ENCODE measurements at regions not wholly inside any gene's neighbourhood (a gene's known extent, or its start where the extent isn't known, plus 50 kb on each side); places are given as distances from the start of the nearest gene placed in this dataset.

DNA sequence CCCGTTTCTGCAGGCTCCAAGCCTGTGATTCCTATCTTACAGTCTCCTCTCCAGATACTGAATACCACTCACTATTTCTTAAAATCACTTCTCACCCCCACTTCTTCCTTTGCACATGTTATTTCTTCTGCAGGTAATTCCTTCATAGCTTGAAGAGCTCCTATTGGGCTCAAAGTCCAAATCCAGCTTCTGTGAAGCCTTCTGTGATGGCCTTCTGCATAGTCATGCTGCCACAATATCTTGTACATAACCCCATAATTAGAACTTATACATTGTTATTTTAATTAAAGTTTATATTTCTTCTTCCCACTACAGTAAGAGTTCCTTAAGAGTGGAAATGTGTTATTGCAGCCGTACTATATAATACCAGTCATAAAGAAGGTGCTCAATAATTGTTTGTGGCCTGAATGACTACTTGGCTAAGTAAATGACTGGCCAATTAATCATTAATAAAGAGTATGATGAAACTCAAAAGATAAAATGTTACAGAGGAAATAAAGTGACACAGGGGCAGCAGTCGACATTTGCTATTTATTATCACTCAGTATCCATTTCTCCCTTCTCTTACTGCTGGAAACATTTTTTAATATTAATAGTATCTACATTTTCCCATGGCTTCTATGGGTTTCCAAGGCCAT lies 886.6 kb downstream of the TTLL7 start:
- no peak for DNase-seq (ENCODE audit: low read depth in 4 of 4, low spot score in 2 of 4)

DNA sequence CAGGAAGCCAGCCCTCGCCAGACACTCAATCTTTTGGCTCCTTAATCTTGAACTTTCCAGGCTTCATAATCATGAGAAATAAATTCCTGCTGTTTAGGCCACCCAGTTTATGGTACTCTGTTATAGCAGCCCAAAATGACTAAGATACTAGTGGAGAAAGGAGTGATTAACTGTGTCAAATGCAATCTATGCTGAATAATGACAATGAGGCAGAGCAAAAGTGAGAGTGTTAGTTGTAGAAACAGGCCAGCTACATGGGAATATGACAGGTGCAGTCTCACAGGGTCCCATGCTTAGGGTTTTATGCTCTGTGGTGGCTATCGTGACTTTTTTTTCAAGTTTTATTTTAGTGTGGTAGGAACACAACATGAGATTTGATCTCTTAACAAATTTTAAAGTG lies 888.8 kb downstream of the TTLL7 start:
- no peak for DNase-seq (ENCODE audit: low read depth in 4 of 4, low spot score in 2 of 4)

DNA sequence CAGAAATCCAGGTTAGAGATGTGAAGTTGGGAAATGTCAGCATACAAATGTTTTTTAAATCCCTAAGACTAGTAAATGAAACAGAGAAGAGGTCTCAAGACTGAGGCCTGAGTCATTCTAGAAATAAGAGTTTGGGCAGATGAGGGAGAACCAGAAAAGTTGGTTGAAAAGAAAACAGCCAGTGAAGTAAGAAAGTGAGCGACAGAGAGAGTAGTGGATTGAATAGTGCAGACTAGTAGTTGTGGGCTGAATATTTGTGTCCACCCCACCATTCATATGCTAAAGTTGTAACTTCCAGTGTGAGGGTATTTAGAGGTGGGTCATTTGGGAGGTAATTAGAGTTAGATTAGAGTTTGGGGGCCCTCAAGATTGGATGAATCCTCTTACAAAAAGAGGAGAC lies 889.2 kb downstream of the TTLL7 start:
- DNase-seq (ENCODE audit: low read depth in 4 of 4, low spot score in 2 of 4) = no peak

DNA sequence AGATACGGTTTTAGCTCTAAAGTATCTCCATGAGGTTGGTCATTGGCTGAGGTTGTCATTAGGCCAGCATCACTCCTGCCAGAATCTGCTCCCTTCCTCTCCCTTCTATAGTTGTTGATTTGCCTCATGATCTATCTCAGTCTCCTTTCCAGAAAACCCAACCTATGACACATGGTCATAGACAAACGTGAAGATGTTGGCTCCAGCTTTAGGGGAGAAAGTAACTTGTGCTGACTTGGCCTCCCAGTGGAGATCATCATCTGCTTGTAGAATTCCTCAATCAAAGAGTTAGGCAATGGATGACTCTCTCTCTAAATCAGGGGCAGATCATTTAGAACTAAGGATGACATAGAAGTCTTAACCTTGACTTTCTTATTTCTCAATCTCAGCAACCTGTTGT lies 894.4 kb downstream of the TTLL7 start:
- DNase-seq (ENCODE audit: low read depth in 4 of 4, low spot score in 2 of 4) = no peak

DNA sequence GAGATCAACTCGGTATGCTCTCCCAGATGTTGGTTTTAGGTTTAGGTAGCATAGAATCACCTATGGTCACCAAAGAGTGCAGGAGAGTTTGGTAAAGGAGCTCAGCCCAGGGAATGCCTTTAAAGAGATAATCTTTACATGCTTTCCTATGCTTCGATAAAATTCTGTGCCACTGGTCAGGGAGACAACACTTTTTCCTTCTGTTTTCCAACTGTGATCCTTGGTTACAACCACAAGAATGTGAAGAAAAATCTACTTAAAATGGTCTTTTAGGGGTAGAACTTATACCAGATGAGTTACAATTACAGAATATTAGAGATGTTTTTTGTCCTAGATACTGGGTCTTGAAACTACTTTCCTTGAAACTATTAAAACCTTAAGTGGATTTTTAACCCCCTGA lies 895.6 kb downstream of the TTLL7 start:
- no peak for DNase-seq (ENCODE audit: low read depth in 4 of 4, low spot score in 2 of 4)

DNA sequence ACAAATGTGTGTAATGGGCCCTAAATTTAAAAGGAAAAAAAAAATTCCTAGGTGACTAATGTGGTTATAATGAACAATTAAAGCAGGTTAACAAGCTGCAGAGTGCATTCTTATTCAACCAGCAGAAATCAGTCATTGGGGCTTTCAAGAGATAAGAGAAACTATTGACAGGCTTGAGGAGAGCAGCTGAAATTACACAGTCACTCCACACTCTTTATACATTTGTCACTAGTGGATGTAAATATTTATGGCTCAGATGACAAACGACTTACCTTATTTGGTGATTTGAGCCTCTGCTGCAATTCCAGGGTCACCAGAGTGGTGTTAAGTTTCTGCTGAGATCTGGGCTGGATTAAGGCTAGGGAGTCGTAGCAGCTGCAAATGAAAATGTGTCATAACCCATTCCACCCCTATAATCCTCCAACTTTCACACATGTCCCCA lies 896.3 kb downstream of the TTLL7 start:
- no peak for DNase-seq (ENCODE audit: low read depth in 4 of 4, low spot score in 2 of 4)

DNA sequence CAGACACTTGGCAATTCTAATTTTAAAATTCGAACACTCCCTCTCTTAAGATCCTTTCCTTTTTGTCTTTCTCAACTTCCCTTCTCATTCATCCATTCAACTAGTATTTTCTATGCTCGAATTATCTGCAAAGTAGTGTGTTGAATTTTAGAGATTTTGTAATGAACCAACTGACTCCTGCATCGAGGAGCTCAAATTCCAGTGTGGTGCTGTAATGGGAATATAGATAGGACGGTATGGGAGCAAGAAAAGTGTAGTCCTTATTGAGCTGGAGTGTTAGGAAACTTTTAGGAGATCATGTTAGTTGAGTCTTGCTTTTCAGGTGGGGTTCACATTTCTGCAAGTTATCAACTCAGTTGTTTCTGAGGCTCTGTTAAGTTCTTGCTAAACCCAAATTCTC lies 897.5 kb downstream of the TTLL7 start:
- no peak for DNase-seq (ENCODE audit: low read depth in 4 of 4, low spot score in 2 of 4)

DNA sequence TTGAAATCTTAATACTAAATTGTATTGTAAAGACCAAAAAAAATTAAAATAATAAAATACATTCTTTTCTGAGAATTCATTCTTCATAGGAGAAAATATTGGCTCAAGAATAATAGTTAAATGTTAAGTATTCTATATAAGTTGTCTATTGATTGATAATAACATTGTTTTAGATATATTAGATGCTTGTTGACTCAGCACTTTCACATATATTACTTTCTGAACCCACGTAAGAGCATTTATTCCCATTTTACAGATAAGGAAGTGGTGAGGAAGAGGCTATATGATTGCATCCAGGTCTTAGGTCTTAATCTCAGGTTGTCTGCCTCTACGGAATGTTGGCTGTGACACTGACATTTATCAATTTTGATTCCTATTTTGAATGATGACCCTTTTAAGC lies 898.8 kb downstream of the TTLL7 start:
- DNase-seq (ENCODE audit: low read depth in 4 of 4, low spot score in 2 of 4) = no peak

DNA sequence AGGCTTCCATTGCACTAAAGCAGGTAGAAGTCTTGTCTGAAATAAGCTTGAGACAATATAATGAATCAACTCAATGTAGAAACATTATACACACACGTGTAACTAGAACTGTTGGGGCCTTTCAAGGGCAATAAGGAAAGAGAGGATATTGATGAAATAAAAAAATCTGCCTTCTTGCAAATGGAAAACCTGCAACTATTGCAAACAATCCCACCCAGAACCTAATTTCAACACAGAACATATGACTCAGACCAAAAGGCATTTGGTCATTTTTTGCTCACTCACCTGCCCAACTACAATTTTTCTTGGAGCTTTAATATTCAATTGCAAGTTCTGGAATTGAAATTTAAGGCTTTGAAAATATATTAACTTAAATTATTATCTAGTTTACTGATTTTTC lies 900.1 kb downstream of the TTLL7 start:
- DNase-seq (ENCODE audit: low read depth in 4 of 4, low spot score in 2 of 4) = no peak

DNA sequence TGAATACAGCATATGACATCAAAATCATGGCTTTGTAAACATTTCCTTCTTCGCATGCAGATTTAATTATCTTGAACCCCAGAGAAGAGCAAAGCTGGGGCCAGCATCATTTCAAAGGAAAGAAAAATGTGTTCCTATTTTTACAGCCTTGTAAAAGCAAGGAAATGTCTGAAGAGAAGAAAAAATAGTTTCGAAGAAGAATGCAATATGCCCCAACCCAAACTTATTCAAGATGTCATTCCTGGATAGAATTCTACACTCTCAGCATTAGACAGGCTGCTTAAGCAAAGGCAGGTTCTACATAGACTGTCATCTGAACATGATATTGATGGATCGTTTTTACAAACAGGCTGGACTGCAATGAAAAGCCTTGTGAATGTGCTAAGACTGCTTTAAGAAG lies 900.8 kb downstream of the TTLL7 start:
- no peak for DNase-seq (ENCODE audit: low read depth in 4 of 4, low spot score in 2 of 4)

DNA sequence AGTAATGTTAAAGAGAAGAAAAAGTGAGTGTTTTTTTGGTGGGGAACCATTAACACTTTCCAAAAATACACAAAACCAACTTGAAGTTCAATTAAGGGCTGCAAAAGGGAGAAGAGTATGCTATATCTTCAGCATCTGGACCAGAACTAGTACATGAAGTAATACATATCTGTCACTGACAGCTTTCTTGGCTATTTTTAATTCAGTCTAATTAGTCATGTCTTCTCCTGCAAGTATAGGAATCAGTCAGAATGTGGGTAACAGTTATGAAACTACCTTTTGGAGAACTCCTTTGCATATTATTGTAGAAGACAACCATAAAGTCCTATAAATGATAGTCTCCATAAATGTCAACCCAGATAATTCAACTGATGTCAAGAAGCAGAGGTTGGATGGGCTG lies 901.2 kb downstream of the TTLL7 start:
- no peak for DNase-seq (ENCODE audit: low read depth in 4 of 4, low spot score in 2 of 4)

DNA sequence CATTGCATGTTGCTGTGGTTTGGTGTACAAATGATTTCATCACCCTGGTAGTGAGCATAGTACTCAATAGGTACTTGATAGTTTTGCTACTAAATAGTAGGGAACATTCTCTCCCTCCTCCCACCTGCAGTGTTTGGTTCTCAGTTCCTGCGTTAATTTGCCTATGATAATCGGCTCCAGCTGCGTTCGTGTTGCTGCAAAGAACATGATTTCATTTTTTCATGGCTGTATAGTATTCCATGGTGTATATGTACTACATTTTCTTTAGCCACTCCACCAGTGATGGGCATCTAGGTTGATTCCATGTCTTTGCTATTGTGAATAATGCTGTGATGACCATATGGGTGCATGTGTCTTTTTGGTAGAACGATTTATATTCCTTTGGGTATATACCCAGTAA lies 903.4 kb downstream of the TTLL7 start:
- no peak for DNase-seq (ENCODE audit: low read depth in 4 of 4, low spot score in 2 of 4)

DNA sequence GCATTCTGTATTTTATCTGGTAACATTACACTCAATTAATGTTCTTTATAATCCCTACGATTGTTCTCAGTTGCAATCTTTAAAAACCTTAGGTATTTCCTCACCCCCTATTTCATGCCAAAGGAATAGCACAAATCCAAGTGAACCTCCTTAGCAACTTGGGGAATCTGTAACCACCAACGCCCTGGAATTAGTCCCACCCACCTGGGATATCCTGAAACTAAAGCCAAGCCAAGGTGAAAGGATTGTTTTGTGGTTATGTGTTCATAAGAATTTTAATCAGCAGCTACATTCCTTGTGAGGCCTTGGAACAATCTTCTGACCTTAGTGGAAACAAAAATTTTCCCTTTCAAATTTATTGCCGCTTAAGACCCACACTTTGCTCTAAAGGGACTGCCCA lies 908.7 kb downstream of the TTLL7 start:
- no peak for DNase-seq (ENCODE audit: low read depth in 4 of 4, low spot score in 2 of 4)

DNA sequence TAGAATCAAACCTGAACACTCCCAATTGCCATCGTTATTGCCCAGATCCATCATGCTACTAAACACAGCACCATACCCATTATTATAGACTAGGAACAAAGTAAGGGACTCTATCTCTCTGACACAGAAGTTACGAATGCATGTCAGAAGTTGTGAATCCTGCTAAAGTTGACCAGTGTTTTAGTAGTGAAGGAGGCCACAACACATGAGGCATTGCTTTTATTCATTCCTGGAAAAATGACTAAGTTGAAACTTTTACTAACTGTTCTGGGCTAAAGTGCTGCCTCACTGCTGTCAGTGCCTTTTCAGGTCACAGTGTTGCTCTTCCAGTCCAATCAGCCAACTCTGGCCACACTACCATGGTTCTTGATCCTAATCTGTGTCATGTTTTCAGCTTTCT lies 911.1 kb downstream of the TTLL7 start:
- no peak for DNase-seq (ENCODE audit: low read depth in 4 of 4, low spot score in 2 of 4)

DNA sequence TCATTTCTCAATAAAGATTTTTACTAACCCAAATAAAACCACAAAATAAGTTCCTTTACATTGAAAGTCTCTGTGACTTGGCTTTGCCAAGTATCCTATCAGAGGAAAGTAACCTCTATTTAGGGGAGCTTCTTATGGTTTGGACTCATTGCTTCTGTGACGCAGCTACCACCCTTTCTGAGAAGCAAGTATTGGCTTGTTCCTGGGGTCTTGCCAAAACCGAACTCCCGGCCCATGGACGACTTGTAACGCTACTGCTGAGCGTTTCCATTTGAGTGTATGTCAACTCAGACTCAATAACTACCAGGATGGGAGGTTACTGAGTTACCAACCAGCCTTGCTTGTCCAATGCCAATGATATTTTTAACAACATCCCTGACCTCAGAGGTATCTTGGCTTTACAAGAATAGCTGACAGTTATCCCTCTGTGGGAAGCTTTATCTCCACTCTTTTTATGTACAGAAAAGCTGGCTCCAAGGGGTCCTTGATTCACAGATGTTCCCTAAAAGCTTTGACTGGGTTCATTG lies 911.9 kb downstream of the TTLL7 start:
- no peak for DNase-seq (ENCODE audit: low read depth in 4 of 4, low spot score in 2 of 4)

DNA sequence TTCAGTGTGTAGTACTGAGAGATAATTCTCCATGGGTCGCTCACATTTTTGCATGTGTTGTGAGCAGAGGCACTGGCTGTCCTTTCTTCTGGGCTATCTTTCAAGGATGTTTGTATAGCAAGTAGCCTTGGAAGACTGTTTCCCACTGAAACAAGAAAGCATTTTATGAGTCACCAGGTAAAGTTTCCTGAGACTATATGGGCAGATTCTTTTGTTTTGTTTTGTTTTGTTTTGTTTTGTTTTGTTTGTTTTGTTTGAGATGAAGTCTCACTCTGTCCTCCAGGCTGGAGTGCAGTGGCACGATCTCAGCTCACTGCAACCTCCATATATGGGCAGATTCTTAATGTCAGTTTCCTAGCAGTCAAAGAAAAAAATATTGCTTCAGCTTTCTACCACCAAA lies 912.6 kb downstream of the TTLL7 start:
- DNase-seq (ENCODE audit: low read depth in 4 of 4, low spot score in 2 of 4) = no peak

DNA sequence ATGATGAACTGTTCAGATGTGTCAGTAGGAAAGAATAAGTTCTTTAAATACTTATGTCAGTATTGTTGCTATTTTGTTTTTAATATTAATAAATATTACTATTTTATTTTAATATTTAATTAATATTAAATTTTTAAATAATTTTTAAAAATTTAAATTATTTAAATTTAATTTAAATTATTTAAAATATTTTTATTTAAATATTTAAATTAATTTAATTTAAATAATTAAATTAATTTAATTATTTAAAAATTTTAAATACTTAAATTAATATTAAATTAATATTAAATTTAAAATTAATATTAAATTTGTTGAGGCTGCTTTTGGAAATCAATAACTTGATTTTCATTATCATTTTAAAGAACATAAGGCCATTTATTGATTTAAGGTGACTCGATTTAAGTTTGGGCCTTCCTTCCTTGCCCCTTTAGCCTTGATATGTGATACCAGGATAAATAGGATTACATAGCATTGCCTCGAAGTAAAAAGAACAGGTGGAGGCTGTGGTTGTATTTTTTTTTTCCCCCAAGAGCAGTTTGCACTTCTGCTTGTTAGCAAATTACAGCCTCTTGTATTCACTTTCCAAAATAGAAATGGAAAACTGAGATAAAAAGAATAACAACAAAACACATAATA lies 915.2 kb downstream of the TTLL7 start:
- DNase-seq (ENCODE audit: low read depth in 4 of 4, low spot score in 2 of 4) = no peak

DNA sequence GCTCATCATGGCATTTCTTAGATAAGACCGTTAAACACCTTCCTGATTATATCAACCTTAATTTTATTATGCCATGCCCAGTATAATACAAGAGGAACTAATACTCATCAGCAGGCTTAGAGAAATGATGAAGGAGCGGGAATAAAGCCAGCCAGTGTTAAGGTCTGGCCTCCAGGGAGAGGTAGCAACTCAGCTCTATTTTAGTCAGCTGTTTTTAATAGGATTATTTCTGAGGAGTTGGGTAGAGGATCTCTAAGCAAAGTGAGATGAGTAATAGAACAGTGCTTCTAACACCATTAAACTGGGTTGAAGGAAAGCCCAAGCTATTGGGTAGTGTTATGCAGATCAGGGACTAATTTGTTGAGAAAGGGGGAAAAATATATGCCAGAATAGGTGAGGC lies 921.5 kb downstream of the TTLL7 start:
- DNase-seq (ENCODE audit: low read depth in 4 of 4, low spot score in 2 of 4) = no peak

DNA sequence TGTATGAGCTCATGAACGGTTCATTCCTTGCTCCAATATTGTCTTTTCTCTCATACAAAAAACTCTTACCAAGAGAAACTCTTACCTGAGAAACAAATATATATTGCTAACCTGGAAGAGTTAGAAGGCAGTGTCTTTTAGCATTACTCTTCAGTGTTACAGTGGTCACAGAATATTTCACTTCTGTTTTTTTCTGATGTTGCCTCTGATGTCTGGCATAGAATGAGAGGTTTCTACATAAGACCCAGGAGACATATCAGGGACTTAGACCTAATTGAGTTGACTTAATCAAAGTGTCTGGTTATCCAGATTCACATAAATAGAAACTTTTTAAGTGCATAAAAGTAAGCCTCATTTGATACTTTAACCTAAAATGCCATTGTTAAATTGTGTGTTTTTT lies 923.8 kb downstream of the TTLL7 start:
- DNase-seq (ENCODE audit: low read depth in 4 of 4, low spot score in 2 of 4) = no peak

DNA sequence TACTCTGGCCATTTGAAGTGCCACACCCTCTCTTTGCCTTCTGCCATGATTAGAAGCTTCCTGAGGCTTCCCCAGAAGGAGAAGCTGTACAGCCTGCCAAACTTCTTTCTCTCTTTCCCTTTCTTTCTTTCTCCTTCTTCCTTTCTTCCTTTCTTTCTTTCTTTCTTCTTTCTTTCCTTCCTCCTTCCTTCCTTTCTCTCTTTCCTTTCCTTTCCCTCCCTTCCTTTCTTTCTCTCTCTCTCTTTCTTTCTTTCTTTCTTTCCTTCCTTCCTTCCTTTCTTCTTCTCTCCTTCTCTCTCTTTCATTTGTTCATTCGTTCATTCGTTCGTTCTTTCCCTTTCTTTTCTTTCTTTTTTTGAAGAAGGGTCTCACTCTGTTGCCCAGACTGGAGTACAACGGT lies 931.0 kb downstream of the TTLL7 start:
- DNase-seq (ENCODE audit: low read depth in 4 of 4, low spot score in 2 of 4) = no peak

DNA sequence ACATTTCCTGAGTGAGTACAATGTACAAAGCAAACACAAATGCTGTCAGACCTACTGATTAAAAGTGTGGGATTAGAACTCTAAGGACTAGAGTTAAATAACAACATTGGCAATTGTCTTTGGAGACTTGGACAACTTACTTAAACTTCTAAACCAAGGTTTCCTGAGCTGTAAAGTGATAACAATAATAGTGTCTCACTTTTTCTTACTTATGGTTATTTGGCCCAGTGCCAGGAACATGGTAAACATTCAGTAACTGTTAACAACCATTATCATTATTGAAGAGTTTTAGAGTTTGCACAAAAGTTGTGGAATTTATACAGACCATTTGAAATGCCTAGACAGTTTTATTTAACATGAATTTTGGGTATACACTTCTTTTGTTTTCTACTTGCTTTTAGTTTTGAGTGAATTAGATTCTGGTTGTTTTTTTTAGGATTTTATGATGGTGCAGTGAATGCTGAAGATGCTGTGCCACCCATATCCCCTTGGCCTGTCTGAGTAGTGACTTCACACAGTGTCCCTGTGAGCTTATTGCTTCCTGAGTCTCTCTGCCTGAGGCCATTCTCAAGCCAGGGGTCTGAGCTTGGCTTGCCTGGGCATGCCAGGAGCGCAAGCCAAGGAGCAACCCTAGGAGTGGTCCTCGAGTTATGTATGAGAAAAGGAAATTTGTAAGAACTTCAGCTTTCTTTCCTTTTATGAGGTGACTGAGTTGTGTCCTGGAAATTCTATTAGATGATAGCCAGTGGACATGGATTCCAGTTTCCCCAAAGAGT lies 932.8 kb downstream of the TTLL7 start:
- no peak for DNase-seq (ENCODE audit: low read depth in 4 of 4, low spot score in 2 of 4)
